Lower lobe of right lung (tissue), 2 donors: ENCODE measurements at regions not wholly inside any gene's neighbourhood (a gene's known extent, or its start where the extent isn't known, plus 50 kb on each side); places are given as distances from the start of the nearest gene placed in this dataset.

Experiments
- ATAC-seq, 2 donors: fragments of 200-7000 bp; cut with Tn5 transposase; one replicate each; pipeline ENCODE4 v1.9.1; 2020 to 2022; ENCODE audit warnings: mild to moderate bottlenecking in 2 of 2, moderate library complexity in 2 of 2
- DNase-seq: peaks from one replicate; pipeline ENCODE4 v3.0.0-alpha.2; 2020
- H3K27ac ChIP-seq: fragments of 200-600 bp; one replicate; pipeline ENCODE4 v1.8.0; 2022
- H3K27me3 ChIP-seq: fragments of 200-600 bp; one replicate; pipeline ENCODE4 v1.8.0; 2022; ENCODE audit warnings: low read depth
- H3K36me3 ChIP-seq: fragments of 200-600 bp; one replicate; pipeline ENCODE4 v1.8.0; 2022; ENCODE audit warnings: mild to moderate bottlenecking
- H3K4me1 ChIP-seq: fragments of 200-600 bp; one replicate; pipeline ENCODE4 v1.8.0; 2022
- H3K4me3 ChIP-seq: fragments of 200-600 bp; one replicate; pipeline ENCODE4 v1.8.0; 2022; ENCODE audit warnings: mild to moderate bottlenecking
- H3K9me3 ChIP-seq: fragments of 200-600 bp; one replicate; pipeline ENCODE4 v1.8.0; 2022
- intact Hi-C: fragments of 100-400 bp; cut with DNase I; formaldehyde crosslinking; loops from one replicate; pipeline ENCODE4 v1.11.0; 2022
- TF ChIP-seq, protein P1 (sequence below): fragments of 200-600 bp; IDR thresholded peaks from one replicate; pipeline ENCODE4 v1.8.0; 2022; ENCODE audit warnings: antibody characterized with exemption, mild to moderate bottlenecking
- donor health status: DM: no; HTN: yes; CAD: no; lungs with severe emphysema.

DNA sequence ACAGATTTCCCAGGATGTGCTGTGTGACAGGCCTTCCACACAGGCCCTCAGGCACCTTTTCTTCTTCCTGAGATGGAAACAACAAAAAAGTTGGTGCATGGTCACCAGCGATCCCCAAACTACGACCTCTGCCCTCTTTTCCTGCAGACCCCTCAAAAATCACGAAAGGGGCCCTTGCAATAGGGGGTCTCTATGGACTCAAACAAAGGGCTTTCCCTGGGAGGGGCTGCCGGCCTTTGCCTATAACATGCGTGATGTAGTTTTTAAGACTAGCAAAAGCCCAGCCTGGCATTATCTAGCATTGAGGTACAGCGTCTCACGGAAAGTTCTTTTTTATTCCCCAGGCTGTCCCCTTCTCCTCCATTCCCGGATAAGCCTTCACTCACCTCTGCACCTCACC, 71.2 kb downstream of the DIO3 start:
- no peaks in the 10 kb centered on the region for H3K9me3 ChIP-seq
- TF ChIP-seq, protein P1, sequence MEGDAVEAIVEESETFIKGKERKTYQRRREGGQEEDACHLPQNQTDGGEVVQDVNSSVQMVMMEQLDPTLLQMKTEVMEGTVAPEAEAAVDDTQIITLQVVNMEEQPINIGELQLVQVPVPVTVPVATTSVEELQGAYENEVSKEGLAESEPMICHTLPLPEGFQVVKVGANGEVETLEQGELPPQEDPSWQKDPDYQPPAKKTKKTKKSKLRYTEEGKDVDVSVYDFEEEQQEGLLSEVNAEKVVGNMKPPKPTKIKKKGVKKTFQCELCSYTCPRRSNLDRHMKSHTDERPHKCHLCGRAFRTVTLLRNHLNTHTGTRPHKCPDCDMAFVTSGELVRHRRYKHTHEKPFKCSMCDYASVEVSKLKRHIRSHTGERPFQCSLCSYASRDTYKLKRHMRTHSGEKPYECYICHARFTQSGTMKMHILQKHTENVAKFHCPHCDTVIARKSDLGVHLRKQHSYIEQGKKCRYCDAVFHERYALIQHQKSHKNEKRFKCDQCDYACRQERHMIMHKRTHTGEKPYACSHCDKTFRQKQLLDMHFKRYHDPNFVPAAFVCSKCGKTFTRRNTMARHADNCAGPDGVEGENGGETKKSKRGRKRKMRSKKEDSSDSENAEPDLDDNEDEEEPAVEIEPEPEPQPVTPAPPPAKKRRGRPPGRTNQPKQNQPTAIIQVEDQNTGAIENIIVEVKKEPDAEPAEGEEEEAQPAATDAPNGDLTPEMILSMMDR, result no peak
- H3K4me1 ChIP-seq, result peaks cover 14% of the 10 kb centered on the region
- no peaks in the 10 kb centered on the region for H3K36me3 ChIP-seq
- peaks cover 22% of the 10 kb centered on the region for H3K27me3 ChIP-seq
- ATAC-seq (no peak), DNase-seq (no peak)
- H3K27ac ChIP-seq, result no peak overlapping the region
- H3K4me3 ChIP-seq, result no peak overlapping the region
- intact Hi-C loops, result no loop called here

GRCh38 chr14:101633276-101633675, 72.0 kb downstream of the DIO3 start:
- H3K9me3 ChIP-seq, result no peaks in the 10 kb centered on the region
- H3K4me1 ChIP-seq, result peaks cover 6% of the 10 kb centered on the region
- TF ChIP-seq, protein P1, result no peak
- H3K27me3 ChIP-seq, result peaks cover 19% of the 10 kb centered on the region
- H3K36me3 ChIP-seq, result no peaks in the 10 kb centered on the region
- no peak overlapping the region for H3K27ac ChIP-seq
- ATAC-seq (no peak), DNase-seq (no peak)
- no peak overlapping the region for H3K4me3 ChIP-seq
- intact Hi-C loops, result no loop called here

GRCh38 chr14:101634202-101634849, 73.0 kb downstream of the DIO3 start:
- H3K4me1 ChIP-seq, result no peaks in the 10 kb centered on the region
- ATAC-seq (peak in 1 of 2 donors; percentile 9), DNase-seq (no peak)
- no peak overlapping the region for H3K27ac ChIP-seq
- H3K4me3 ChIP-seq, result no peak overlapping the region
- TF ChIP-seq, protein P1, result no peak
- H3K36me3 ChIP-seq, result no peaks in the 10 kb centered on the region
- peaks cover 19% of the 10 kb centered on the region for H3K27me3 ChIP-seq
- intact Hi-C loops, result no loop called here
- no peaks in the 10 kb centered on the region for H3K9me3 ChIP-seq

GRCh38 chr14:101634850-101635748, 73.8 kb downstream of the DIO3 start:
- no peak overlapping the region for H3K4me3 ChIP-seq
- no peaks in the 10 kb centered on the region for H3K9me3 ChIP-seq
- peak in 1 of 2 donors; percentile 34 for ATAC-seq

DNA sequence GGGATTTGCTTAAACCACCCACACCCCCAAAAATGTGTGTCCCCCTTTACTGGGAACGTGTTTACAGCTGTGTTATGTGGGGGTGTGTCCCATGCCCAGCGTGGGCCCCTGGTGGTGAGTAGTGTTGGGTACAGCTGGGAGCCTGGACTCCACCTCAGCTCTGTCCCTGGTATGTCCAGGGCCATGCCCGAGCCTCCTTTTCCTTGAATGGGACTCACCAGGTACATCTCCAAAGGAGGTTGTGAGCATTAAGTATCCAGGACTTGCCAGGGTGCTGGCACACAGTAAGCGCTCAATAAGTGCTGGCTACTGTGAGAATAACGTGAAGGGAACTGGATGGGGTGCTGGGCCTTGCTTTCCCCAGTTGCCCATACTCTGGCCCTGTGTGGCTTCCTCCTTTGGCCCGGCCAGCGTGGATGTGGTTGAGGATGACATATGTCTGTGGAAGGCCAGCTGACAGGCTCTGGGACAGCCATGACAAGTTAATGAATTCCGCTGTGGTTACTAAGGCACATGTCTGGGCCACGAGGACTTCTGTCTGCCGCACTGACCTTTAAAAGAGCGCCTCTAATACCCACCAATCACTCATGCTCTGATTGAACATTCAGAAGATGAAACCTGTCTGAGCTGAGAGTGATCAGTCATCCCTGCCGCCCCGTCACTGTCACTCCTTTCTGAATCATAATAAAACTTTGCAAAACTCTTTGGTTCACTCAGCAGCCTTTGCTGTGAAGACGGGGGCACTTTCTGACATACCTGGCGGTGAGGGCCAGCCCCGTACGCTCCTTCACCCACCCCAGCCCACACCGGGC, 74.7 kb downstream of the DIO3 start:
- ATAC-seq, result peak in 1 of 2 donors; percentile 25
- no peak overlapping the region for H3K4me3 ChIP-seq
- no peak for DNase-seq
- TF ChIP-seq, protein P1, result no peak
- H3K9me3 ChIP-seq, result no peaks in the 10 kb centered on the region
- H3K4me1 ChIP-seq, result no peaks in the 10 kb centered on the region
- no peak overlapping the region for H3K27ac ChIP-seq
- intact Hi-C loops, result no loop called here
- H3K27me3 ChIP-seq, result peaks cover 19% of the 10 kb centered on the region
- no peaks in the 10 kb centered on the region for H3K36me3 ChIP-seq

More at GRCh38 chr14:101634850-101635748, 73.8 kb downstream of the DIO3 start:
- intact Hi-C loops, result no loop called here
- H3K4me1 ChIP-seq, result no peaks in the 10 kb centered on the region
- TF ChIP-seq, protein P1, result no peak
- no peaks in the 10 kb centered on the region for H3K36me3 ChIP-seq
- H3K27me3 ChIP-seq, result peaks cover 19% of the 10 kb centered on the region
- H3K27ac ChIP-seq, result no peak overlapping the region
- no peak for DNase-seq
